ENCODE measurements at regions not wholly inside any gene's neighbourhood (a gene's known extent, or its start where the extent isn't known, plus 50 kb on each side); places are given as distances from the start of the nearest gene placed in this dataset.

DNA sequence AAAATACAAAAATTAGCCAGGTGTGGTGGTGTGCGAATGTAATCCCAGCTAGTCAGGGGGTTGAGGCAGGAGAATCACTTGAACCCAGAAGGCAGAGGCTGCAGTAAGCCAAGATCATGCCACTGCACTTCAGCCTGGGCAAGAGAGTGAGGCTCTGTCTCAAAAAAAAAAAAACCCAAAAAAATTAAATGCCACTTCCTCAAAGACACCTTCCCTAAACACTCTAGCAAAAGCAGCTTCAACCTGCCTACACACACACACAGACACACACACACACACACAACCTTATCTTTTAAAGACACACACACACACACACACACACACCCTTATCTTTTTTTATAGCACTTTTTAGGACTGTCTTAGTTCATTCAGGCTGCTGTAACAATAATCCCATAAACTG, 201.7 kb upstream of the PSMD7 start:
- Histone ChIP-seq H3K4me3 (ENCODE audit: low read length in 2 of 2) (no peak overlapping the region), H3K36me3 (ENCODE audit: insufficient read depth, low read length) (no peaks in the 10 kb centered on the region), H3K9me3 (ENCODE audit: control insufficient read depth in 1 of 2, low read length in 2 of 2) (no peaks in the 10 kb centered on the region), H3K4me1 (ENCODE audit: insufficient read depth, low read length) (no peaks in the 10 kb centered on the region), H3K27ac (ENCODE audit: low read depth, low read length) (no peak overlapping the region), H3K27me3 (ENCODE audit: insufficient read depth, low read length) (no peaks in the 10 kb centered on the region)
- CTCF ChIA-PET (ENCODE audit: partially characterized antibody): interaction anchor here (1.2 kb wide), 1 partner anchor 31 kb away, joined by 3 read pairs; no protein-coding TSS in a partner anchor
- Mint-ChIP-seq H3K4me3 (no peak overlapping the region), H3K27me3 (peaks cover 0 to 3% of the 10 kb centered on the region in 2 donors), H3K36me3 (no peaks in the 10 kb centered on the region), H3K4me1 (no peaks in the 10 kb centered on the region), H3K27ac (no peak overlapping the region), H3K9me3 (peaks cover 0 to 5% (median 0%) of the 10 kb centered on the region in 8 donors)
- POLR2A ChIA-PET (ENCODE audit: partially characterized antibody): no interaction called here
- intact Hi-C loops (cut with micrococcal nuclease): no loop called here
- DNase-seq: no peak

GRCh38 chr16:74094514-74094913, 202.1 kb upstream of the PSMD7 start:
- Histone ChIP-seq H3K4me1 (ENCODE audit: insufficient read depth, low read length) (no peaks in the 10 kb centered on the region), H3K4me3 (ENCODE audit: low read length in 2 of 2) (no peak overlapping the region), H3K9me3 (ENCODE audit: control insufficient read depth in 1 of 2, low read length in 2 of 2) (no peaks in the 10 kb centered on the region), H3K27ac (ENCODE audit: low read depth, low read length) (no peak overlapping the region), H3K36me3 (ENCODE audit: insufficient read depth, low read length) (no peaks in the 10 kb centered on the region), H3K27me3 (ENCODE audit: insufficient read depth, low read length) (no peaks in the 10 kb centered on the region)
- ChIA-PET POLR2A (ENCODE audit: partially characterized antibody) (no interaction called here), CTCF (ENCODE audit: partially characterized antibody) (interaction anchor here (1.2 kb wide), 1 partner anchor 31 kb away, joined by 3 read pairs; no protein-coding TSS in a partner anchor)
- intact Hi-C loops (cut with micrococcal nuclease): no loop called here
- Mint-ChIP-seq H3K4me3 (no peak overlapping the region), H3K27ac (no peak overlapping the region), H3K27me3 (peaks cover 0 to 3% of the 10 kb centered on the region in 2 donors), H3K4me1 (no peaks in the 10 kb centered on the region), H3K9me3 (peaks cover 0 to 5% (median 0%) of the 10 kb centered on the region in 8 donors), H3K36me3 (no peaks in the 10 kb centered on the region)
- no peak for DNase-seq

DNA sequence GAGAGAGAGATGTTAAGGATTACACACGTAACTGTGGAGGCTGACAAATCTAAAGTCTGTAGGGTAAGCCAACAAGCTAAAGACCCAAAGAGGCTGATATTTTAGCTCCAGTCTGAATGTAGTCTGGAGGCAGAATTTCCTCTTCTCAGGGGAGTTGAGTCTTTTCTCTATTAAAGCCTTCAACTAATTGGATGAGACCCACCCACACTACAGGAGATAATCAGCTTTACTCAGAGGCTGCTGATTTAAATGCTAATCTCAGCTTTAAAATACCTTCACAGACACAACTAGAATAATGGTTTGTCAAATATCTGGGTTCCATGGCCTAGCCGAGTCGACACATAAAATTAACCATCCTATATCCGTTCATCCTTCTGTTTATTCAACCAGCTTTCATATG, 204.3 kb upstream of the PSMD7 start:
- no peaks in the 10 kb centered on the region for H3K36me3 Mint-ChIP-seq
- no peak overlapping the region for H3K4me3 ChIP-seq (ENCODE audit: low read length in 2 of 2)
- H3K4me1 ChIP-seq (ENCODE audit: insufficient read depth, low read length): no peaks in the 10 kb centered on the region
- H3K36me3 ChIP-seq (ENCODE audit: insufficient read depth, low read length): no peaks in the 10 kb centered on the region
- H3K4me1 Mint-ChIP-seq: no peaks in the 10 kb centered on the region
- no peak overlapping the region for H3K4me3 Mint-ChIP-seq
- H3K27me3 Mint-ChIP-seq: no peaks in the 10 kb centered on the region
- POLR2A ChIA-PET (ENCODE audit: partially characterized antibody): no interaction called here
- peaks cover 0 to 5% (median 0%) of the 10 kb centered on the region in 8 donors for H3K9me3 Mint-ChIP-seq
- CTCF ChIA-PET (ENCODE audit: partially characterized antibody): no interaction called here
- intact Hi-C loops (cut with micrococcal nuclease): no loop called here
- no peak for DNase-seq
- H3K9me3 ChIP-seq (ENCODE audit: control insufficient read depth in 1 of 2, low read length in 2 of 2): no peaks in the 10 kb centered on the region
- H3K27ac ChIP-seq (ENCODE audit: low read depth, low read length): no peak overlapping the region
- H3K27ac Mint-ChIP-seq: no peak overlapping the region
- H3K27me3 ChIP-seq (ENCODE audit: insufficient read depth, low read length): no peaks in the 10 kb centered on the region

- Mint-ChIP-seq H3K27ac (no peak overlapping the region), H3K4me3 (no peak overlapping the region), H3K36me3 (no peaks in the 10 kb centered on the region), H3K9me3 (peaks cover 0 to 5% (median 2%) of the 10 kb centered on the region in 8 donors), H3K4me1 (no peaks in the 10 kb centered on the region), H3K27me3 (peaks cover 0 to 3% of the 10 kb centered on the region in 2 donors)
- DNase-seq: no peak
- ChIA-PET CTCF (ENCODE audit: partially characterized antibody) (no interaction called here), POLR2A (ENCODE audit: partially characterized antibody) (no interaction called here)
- no peak overlapping the region for H3K27ac ChIP-seq (ENCODE audit: low read depth, low read length)
- no peak overlapping the region for H3K4me3 ChIP-seq (ENCODE audit: low read length in 2 of 2)
- H3K27me3 ChIP-seq (ENCODE audit: insufficient read depth, low read length): no peaks in the 10 kb centered on the region
- intact Hi-C loops (cut with micrococcal nuclease): no loop called here
- no peaks in the 10 kb centered on the region for H3K4me1 ChIP-seq (ENCODE audit: insufficient read depth, low read length)
- H3K9me3 ChIP-seq (ENCODE audit: control insufficient read depth in 1 of 2, low read length in 2 of 2): no peaks in the 10 kb centered on the region
- H3K36me3 ChIP-seq (ENCODE audit: insufficient read depth, low read length): no peaks in the 10 kb centered on the region
Observed at GRCh38 chr16:74090871-74091270, 205.7 kb upstream of the PSMD7 start.

DNA sequence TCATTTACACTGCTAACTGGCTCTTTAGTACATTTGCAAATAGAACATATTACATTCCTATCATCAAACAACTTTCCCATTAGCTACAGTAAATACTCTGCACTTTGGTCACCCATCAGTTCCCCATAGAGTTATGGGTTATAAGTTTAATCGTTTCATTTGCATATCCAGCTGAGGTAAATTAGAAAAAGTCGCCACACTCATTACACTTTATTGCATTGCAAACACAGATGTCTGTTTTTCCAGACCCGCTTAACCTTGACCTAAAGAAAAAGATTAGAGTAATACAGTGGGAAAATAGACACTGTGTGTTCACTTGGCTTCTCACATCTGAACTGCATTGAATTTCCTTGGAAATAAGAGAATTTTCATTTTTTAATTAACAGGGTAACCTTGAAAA, 213.1 kb upstream of the PSMD7 start:
- DNase-seq: no peak
- Histone ChIP-seq H3K27me3 (ENCODE audit: insufficient read depth, low read length) (no peaks in the 10 kb centered on the region), H3K27ac (ENCODE audit: low read depth, low read length) (no peak overlapping the region), H3K36me3 (ENCODE audit: insufficient read depth, low read length) (no peaks in the 10 kb centered on the region), H3K4me3 (ENCODE audit: low read length in 2 of 2) (no peak overlapping the region), H3K9me3 (ENCODE audit: control insufficient read depth in 1 of 2, low read length in 2 of 2) (no peaks in the 10 kb centered on the region), H3K4me1 (ENCODE audit: insufficient read depth, low read length) (no peaks in the 10 kb centered on the region)
- Mint-ChIP-seq H3K4me1 (peaks cover 0 to 1% (median 0%) of the 10 kb centered on the region in 4 donors), H3K9me3 (peaks cover 0 to 3% (median 2%) of the 10 kb centered on the region in 8 donors), H3K27ac (no peak overlapping the region), H3K36me3 (no peaks in the 10 kb centered on the region), H3K4me3 (no peak overlapping the region), H3K27me3 (peaks cover 0 to 6% of the 10 kb centered on the region in 2 donors)
- POLR2A ChIA-PET (ENCODE audit: partially characterized antibody): no interaction called here
- intact Hi-C loops (cut with micrococcal nuclease): no loop called here
- CTCF ChIA-PET (ENCODE audit: partially characterized antibody): no interaction called here

DNA sequence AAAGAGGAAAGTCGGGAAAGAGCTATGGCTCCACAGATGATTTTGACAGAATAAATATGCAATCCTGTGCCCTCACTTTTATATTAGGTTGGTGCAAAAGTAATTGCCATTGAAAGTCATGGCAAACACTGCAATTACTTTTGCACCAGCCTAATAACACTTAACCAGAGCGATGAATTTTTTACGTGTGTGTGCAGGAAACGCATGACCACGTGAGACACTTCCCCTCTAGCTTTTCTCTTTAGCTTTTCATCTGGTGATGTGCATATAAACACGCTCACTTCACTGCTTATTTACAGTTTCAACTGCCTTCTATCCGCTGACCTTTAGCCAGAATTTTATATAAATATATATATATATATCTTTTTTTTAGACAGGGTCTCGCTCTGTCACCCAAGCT, 216.3 kb upstream of the PSMD7 start:
- Histone ChIP-seq H3K4me1 (ENCODE audit: insufficient read depth, low read length) (no peaks in the 10 kb centered on the region), H3K36me3 (ENCODE audit: insufficient read depth, low read length) (no peaks in the 10 kb centered on the region), H3K27me3 (ENCODE audit: insufficient read depth, low read length) (no peaks in the 10 kb centered on the region), H3K9me3 (ENCODE audit: control insufficient read depth in 1 of 2, low read length in 2 of 2) (no peaks in the 10 kb centered on the region), H3K27ac (ENCODE audit: low read depth, low read length) (no peak overlapping the region), H3K4me3 (ENCODE audit: low read length in 2 of 2) (no peak overlapping the region)
- Mint-ChIP-seq H3K27ac (no peak overlapping the region), H3K4me3 (no peak overlapping the region), H3K9me3 (peaks cover 2 to 8% (median 4%) of the 10 kb centered on the region in 8 donors), H3K4me1 (peaks cover 0 to 1% (median 0%) of the 10 kb centered on the region in 4 donors), H3K36me3 (no peaks in the 10 kb centered on the region), H3K27me3 (peaks cover 0 to 1% of the 10 kb centered on the region in 2 donors)
- CTCF ChIA-PET (ENCODE audit: partially characterized antibody): no interaction called here
- intact Hi-C loops (cut with micrococcal nuclease): no loop called here
- DNase-seq: no peak
- POLR2A ChIA-PET (ENCODE audit: partially characterized antibody): no interaction called here

- intact Hi-C loops (cut with micrococcal nuclease): no loop called here
- H3K9me3 Mint-ChIP-seq: peaks cover 0 to 16% (median 11%) of the 10 kb centered on the region in 8 donors
- POLR2A ChIA-PET (ENCODE audit: partially characterized antibody): no interaction called here
Observed at GRCh38 chr16:74079232-74079586, 217.4 kb upstream of the PSMD7 start.

More at GRCh38 chr16:74079232-74079586, 217.4 kb upstream of the PSMD7 start:
- no peak overlapping the region for H3K4me3 Mint-ChIP-seq
- no peak overlapping the region for H3K27ac ChIP-seq (ENCODE audit: low read depth, low read length)
- peaks cover 0 to 1% (median 0%) of the 10 kb centered on the region in 4 donors for H3K4me1 Mint-ChIP-seq
- H3K36me3 ChIP-seq (ENCODE audit: insufficient read depth, low read length): no peaks in the 10 kb centered on the region
- no peak overlapping the region for H3K27ac Mint-ChIP-seq
- H3K27me3 Mint-ChIP-seq: no peaks in the 10 kb centered on the region
- H3K9me3 ChIP-seq (ENCODE audit: control insufficient read depth in 1 of 2, low read length in 2 of 2): no peaks in the 10 kb centered on the region
- no peaks in the 10 kb centered on the region for H3K36me3 Mint-ChIP-seq
- H3K4me3 ChIP-seq (ENCODE audit: low read length in 2 of 2): no peak overlapping the region
- CTCF ChIA-PET (ENCODE audit: partially characterized antibody): no interaction called here
- H3K27me3 ChIP-seq (ENCODE audit: insufficient read depth, low read length): no peaks in the 10 kb centered on the region
- H3K4me1 ChIP-seq (ENCODE audit: insufficient read depth, low read length): no peaks in the 10 kb centered on the region
- no peak for DNase-seq
